ENCODE measurements at regions not wholly inside any gene's neighbourhood (a gene's known extent, or its start where the extent isn't known, plus 50 kb on each side); places are given as distances from the start of the nearest gene placed in this dataset.
A peak's percentile ranks its signal among the peaks of the same experiment; 100 is the strongest.

GRCh38 chr2:177119099-177119498 is 93.5 kb upstream of the HNRNPA3 start:
- H3K9me3 ChIP-seq (ENCODE audit: control insufficient read depth, low read length) = no peaks in the 10 kb centered on the region
- DNase-seq (no peak), ATAC-seq (no peak)
- H3K4me1 ChIP-seq (ENCODE audit: control insufficient read depth, insufficient read depth, low read length) = no peaks in the 10 kb centered on the region
- no peaks in the 10 kb centered on the region for H3K27me3 ChIP-seq (ENCODE audit: control insufficient read depth, insufficient read depth)
- H3K27ac ChIP-seq (ENCODE audit: low read length) = no peak overlapping the region
- H3K4me3 ChIP-seq (ENCODE audit: low read length) = no peak overlapping the region
- WGBS = 97% methylated on average over 5 of the region's 5 CpGs
- intact Hi-C loops (cut with DNase I) = no loop called here

GRCh38 chr2:177123048-177123447 is 89.5 kb upstream of the HNRNPA3 start:
- no peak overlapping the region for H3K27ac ChIP-seq (ENCODE audit: low read length)
- WGBS = 78% methylated on average over 1 of the region's 1 CpG
- no peak overlapping the region for H3K4me3 ChIP-seq (ENCODE audit: low read length)
- no peaks in the 10 kb centered on the region for H3K27me3 ChIP-seq (ENCODE audit: control insufficient read depth, insufficient read depth)
- ATAC-seq (no peak), DNase-seq (no peak)
- no peaks in the 10 kb centered on the region for H3K9me3 ChIP-seq (ENCODE audit: control insufficient read depth, low read length)
- no peaks in the 10 kb centered on the region for H3K4me1 ChIP-seq (ENCODE audit: control insufficient read depth, insufficient read depth, low read length)
- intact Hi-C loops (cut with DNase I) = no loop called here

- no peaks in the 10 kb centered on the region for H3K4me1 ChIP-seq (ENCODE audit: control insufficient read depth, insufficient read depth, low read length)
- intact Hi-C loops (cut with DNase I) = no loop called here
- no peaks in the 10 kb centered on the region for H3K27me3 ChIP-seq (ENCODE audit: control insufficient read depth, insufficient read depth)
- H3K9me3 ChIP-seq (ENCODE audit: control insufficient read depth, low read length) = no peaks in the 10 kb centered on the region
- DNase-seq (no peak), ATAC-seq (no peak)
- H3K4me3 ChIP-seq (ENCODE audit: low read length) = no peak overlapping the region
- 69% methylated on average over 2 of the region's 2 CpGs for WGBS
- H3K27ac ChIP-seq (ENCODE audit: low read length) = no peak overlapping the region
These were observed 88.2 kb upstream of the HNRNPA3 start for GRCh38 chr2:177124371-177124770.

GRCh38 chr2:177127821-177128220 is 84.8 kb upstream of the HNRNPA3 start:
- H3K27me3 ChIP-seq (ENCODE audit: control insufficient read depth, insufficient read depth) = no peaks in the 10 kb centered on the region
- no peak overlapping the region for H3K4me3 ChIP-seq (ENCODE audit: low read length)
- H3K4me1 ChIP-seq (ENCODE audit: control insufficient read depth, insufficient read depth, low read length) = no peaks in the 10 kb centered on the region
- intact Hi-C loops (cut with DNase I) = no loop called here
- WGBS = 89% methylated on average over 6 of the region's 6 CpGs
- no peaks in the 10 kb centered on the region for H3K9me3 ChIP-seq (ENCODE audit: control insufficient read depth, low read length)
- ATAC-seq = no peak
- DNase-seq = no peak
- H3K27ac ChIP-seq (ENCODE audit: low read length) = no peak overlapping the region

GRCh38 chr2:177129610-177130009 is 83.0 kb upstream of the HNRNPA3 start:
- Histone ChIP-seq H3K9me3 (ENCODE audit: control insufficient read depth, low read length) (no peaks in the 10 kb centered on the region), H3K27ac (ENCODE audit: low read length) (no peak overlapping the region), H3K4me1 (ENCODE audit: control insufficient read depth, insufficient read depth, low read length) (no peaks in the 10 kb centered on the region), H3K4me3 (ENCODE audit: low read length) (no peak overlapping the region), H3K27me3 (ENCODE audit: control insufficient read depth, insufficient read depth) (no peaks in the 10 kb centered on the region)
- WGBS = 92% methylated on average over 3 of the region's 3 CpGs
- intact Hi-C loops (cut with DNase I) = loop anchor here in 1 of 4 donors (10.0 kb wide), 1 partner anchor 995 kb away; no protein-coding TSS in a partner anchor
- DNase-seq (no peak), ATAC-seq (no peak)

- Histone ChIP-seq H3K27ac (ENCODE audit: low read length) (no peak overlapping the region), H3K4me1 (ENCODE audit: control insufficient read depth, insufficient read depth, low read length) (no peaks in the 10 kb centered on the region), H3K4me3 (ENCODE audit: low read length) (no peak overlapping the region), H3K27me3 (ENCODE audit: control insufficient read depth, insufficient read depth) (no peaks in the 10 kb centered on the region), H3K9me3 (ENCODE audit: control insufficient read depth, low read length) (no peaks in the 10 kb centered on the region)
- DNase-seq (no peak), ATAC-seq (no peak)
- intact Hi-C loops (cut with DNase I) = loop anchor here in 1 of 4 donors (10.0 kb wide), 1 partner anchor 997 kb away; no protein-coding TSS in a partner anchor
These were observed 80.7 kb upstream of the HNRNPA3 start for GRCh38 chr2:177131858-177132257.

- no peak overlapping the region for H3K27ac ChIP-seq (ENCODE audit: low read length)
- H3K4me3 ChIP-seq (ENCODE audit: low read length) = no peak overlapping the region
- ATAC-seq (no peak), DNase-seq (no peak)
- H3K9me3 ChIP-seq (ENCODE audit: control insufficient read depth, low read length) = no peaks in the 10 kb centered on the region
- no peaks in the 10 kb centered on the region for H3K27me3 ChIP-seq (ENCODE audit: control insufficient read depth, insufficient read depth)
- intact Hi-C loops (cut with DNase I) = loop anchor here in 1 of 4 donors (10.0 kb wide), 1 partner anchor 1004 kb away; no protein-coding TSS in a partner anchor
- no peaks in the 10 kb centered on the region for H3K4me1 ChIP-seq (ENCODE audit: control insufficient read depth, insufficient read depth, low read length)
These were observed 73.8 kb upstream of the HNRNPA3 start for GRCh38 chr2:177138823-177139222.

- no peak for ATAC-seq
- Histone ChIP-seq H3K27ac (ENCODE audit: low read length) (no peak overlapping the region), H3K27me3 (ENCODE audit: control insufficient read depth, insufficient read depth) (peaks cover 4% of the 10 kb centered on the region), H3K4me1 (ENCODE audit: control insufficient read depth, insufficient read depth, low read length) (no peaks in the 10 kb centered on the region), H3K4me3 (ENCODE audit: low read length) (no peak overlapping the region), H3K9me3 (ENCODE audit: control insufficient read depth, low read length) (no peaks in the 10 kb centered on the region)
- intact Hi-C loops (cut with DNase I) = loop anchor here in 1 of 4 donors (10.0 kb wide), 1 partner anchor 1007 kb away; no protein-coding TSS in a partner anchor
- DNase-seq = no peak
- 90% methylated on average over 3 of the region's 3 CpGs for WGBS
These were observed 70.7 kb upstream of the HNRNPA3 start for GRCh38 chr2:177141866-177142265.

GRCh38 chr2:177143444-177143843 is 69.2 kb upstream of the HNRNPA3 start:
- H3K27me3 ChIP-seq (ENCODE audit: control insufficient read depth, insufficient read depth) = peaks cover 4% of the 10 kb centered on the region
- H3K4me1 ChIP-seq (ENCODE audit: control insufficient read depth, insufficient read depth, low read length) = no peaks in the 10 kb centered on the region
- WGBS = 32% methylated on average over 5 of the region's 5 CpGs
- peak in 1 of 2 donors; percentile 86 for ATAC-seq
- intact Hi-C loops (cut with DNase I) = loop anchor here in 1 of 4 donors (10.0 kb wide), 1 partner anchor 1009 kb away; no protein-coding TSS in a partner anchor
- no peak overlapping the region for H3K4me3 ChIP-seq (ENCODE audit: low read length)
- H3K27ac ChIP-seq (ENCODE audit: low read length) = no peak overlapping the region
- H3K9me3 ChIP-seq (ENCODE audit: control insufficient read depth, low read length) = no peaks in the 10 kb centered on the region
- DNase-seq = no peak

- peaks cover 4% of the 10 kb centered on the region for H3K27me3 ChIP-seq (ENCODE audit: control insufficient read depth, insufficient read depth)
- no peak for ATAC-seq
- WGBS = 2% methylated on average over 2 of the region's 2 CpGs
These were observed 65.4 kb upstream of the HNRNPA3 start for GRCh38 chr2:177147093-177147694.

GRCh38 chr2:177147834-177148445 is 64.7 kb upstream of the HNRNPA3 start:
- Histone ChIP-seq H3K4me3 (ENCODE audit: low read length) (no peak overlapping the region), H3K27me3 (ENCODE audit: control insufficient read depth, insufficient read depth) (peaks cover 4% of the 10 kb centered on the region), H3K9me3 (ENCODE audit: control insufficient read depth, low read length) (no peaks in the 10 kb centered on the region), H3K27ac (ENCODE audit: low read length) (no peak overlapping the region), H3K4me1 (ENCODE audit: control insufficient read depth, insufficient read depth, low read length) (no peaks in the 10 kb centered on the region)
- intact Hi-C loops (cut with DNase I) = loop anchor here in 2 of 4 donors (5.0 to 10.0 kb wide), 2 partner anchors 1013 to 1021 kb away; partner anchors contain the start of gene HOXD8 (in 1 of the 2)
- WGBS = 29% methylated on average over 13 of the region's 13 CpGs
- DNase-seq = no peak
- ATAC-seq = no peak

More at GRCh38 chr2:177147093-177147694, 65.4 kb upstream of the HNRNPA3 start:
- DNase-seq = no peak
- Histone ChIP-seq H3K27ac (ENCODE audit: low read length) (no peak overlapping the region), H3K4me3 (ENCODE audit: low read length) (no peak overlapping the region), H3K4me1 (ENCODE audit: control insufficient read depth, insufficient read depth, low read length) (no peaks in the 10 kb centered on the region), H3K9me3 (ENCODE audit: control insufficient read depth, low read length) (no peaks in the 10 kb centered on the region)
- intact Hi-C loops (cut with DNase I) = loop anchor here in 2 of 4 donors (5.0 to 10.0 kb wide), 2 partner anchors 1012 to 1020 kb away; partner anchors contain the start of gene HOXD8 (in 1 of the 2)
